Right cardiac atrium (tissue), 5 donors: ENCODE measurements at regions not wholly inside any gene's neighbourhood (a gene's known extent, or its start where the extent isn't known, plus 50 kb on each side); places are given as distances from the start of the nearest gene placed in this dataset.
"Not testable (repeated sequence)": the region's sequence is repeated elsewhere in the genome, so short reads cannot be mapped to it uniquely, and the experiment has no call there.

ENCODE experiments used
- ATAC-seq, 2 donors: fragments of 200-7000 bp; cut with Tn5 transposase; one replicate each; pipeline versions ENCODE4 v1.8.0 to v1.9.1; 2020; ENCODE audit warnings: moderate library complexity in 2 of 2, mild to moderate bottlenecking in 1 of 2
- DNase-seq, 3 donors: peaks; one replicate each; pipeline ENCODE4 v3.0.0-alpha.2; 2020
- H3K27ac ChIP-seq: one replicate; pipeline ENCODE4 v1.5.1; 2013; ENCODE audit warnings: mild to moderate bottlenecking, low read length, control low read depth, moderate library complexity
- H3K27me3 ChIP-seq: one replicate; pipeline ENCODE4 v1.6.1; 2013; ENCODE audit not compliant: control insufficient read depth, insufficient read depth
- H3K4me1 ChIP-seq: one replicate; pipeline ENCODE4 v1.6.1; 2013; ENCODE audit warnings: low read length; ENCODE audit not compliant: control insufficient read depth, insufficient read depth
- H3K4me3 ChIP-seq: one replicate; pipeline ENCODE4 v1.5.1; 2013; ENCODE audit warnings: low read length, control low read depth
- H3K9me3 ChIP-seq: one replicate; pipeline ENCODE4 v1.6.1; 2013; ENCODE audit warnings: low read length; ENCODE audit not compliant: control insufficient read depth
- WGBS: extraction: QIAGEN DNeasy Blood & Tissue Kit; methylation state at CpG from one replicate; pipeline ENCODE4 v1.1.7; 2013; 5-methylcytosine and 5-hydroxymethylcytosine counted together
- intact Hi-C, 4 donors: fragments of 100-400 bp; cut with DNase I; formaldehyde crosslinking; loops; one replicate each; pipeline versions ENCODE4 v1.11.0 to v1.14.0; 2022 to 2023
- donor health status: healthy with polysubstance abuse.
- donor health status: DM: no; HTN: yes; CAD: no.
- donor health status: DM: no; HTN: no; CAD: no.
- donor health status: DM: no; HTN: yes; CAD: no; lungs with severe emphysema.
- donor health status: DM: yes; HTN: yes; CAD: no.

DNA sequence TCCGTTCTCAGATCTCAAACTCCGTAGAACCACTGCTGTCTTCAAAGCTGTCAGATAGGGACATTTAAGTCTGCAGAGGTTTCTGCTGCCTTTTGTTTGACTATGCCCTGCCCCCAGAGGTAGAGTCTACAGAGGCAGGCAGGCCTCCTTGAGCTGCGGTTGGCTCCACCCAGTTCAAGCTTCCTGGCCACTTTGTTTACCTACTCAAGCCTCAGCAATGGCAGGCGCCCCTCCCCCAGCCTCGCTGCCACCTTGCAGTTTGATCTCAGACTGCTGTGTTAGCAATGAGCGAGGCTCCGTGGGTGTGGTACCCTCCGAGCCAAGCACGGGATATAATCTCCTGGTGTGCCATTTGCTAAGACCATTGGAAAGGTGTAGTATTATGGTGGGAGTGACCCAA, 634.9 kb upstream of the SGO1 start:
- ATAC-seq, H3K4me1 ChIP-seq, H3K4me3 ChIP-seq, H3K9me3 ChIP-seq, H3K27me3 ChIP-seq, intact Hi-C loops, H3K27ac ChIP-seq: not testable (repeated sequence)
- WGBS: 94% methylated on average over 9 of the region's 9 CpGs
- peak in 1 of 3 donors; percentile 19 for DNase-seq

DNA sequence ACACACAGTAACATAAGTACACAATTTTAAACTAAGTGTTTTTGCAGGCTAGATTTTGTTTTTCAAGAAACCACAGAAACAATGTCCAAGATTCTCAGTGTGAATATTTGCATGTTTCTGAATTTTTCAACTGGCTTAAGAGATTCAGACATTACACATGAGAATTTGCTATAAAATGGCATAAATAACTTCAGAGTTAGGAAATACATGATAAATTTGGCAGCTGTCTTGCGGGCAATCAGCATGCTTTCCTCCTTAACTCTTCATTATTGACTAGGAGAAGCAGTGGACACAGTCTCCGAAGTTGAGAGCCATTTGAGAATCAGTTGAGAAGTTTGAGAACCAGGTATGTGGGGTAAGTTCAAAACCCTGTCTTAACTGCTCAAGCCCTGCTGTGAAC, 625.6 kb upstream of the SGO1 start:
- DNase-seq (no peak), ATAC-seq (no peak)
- intact Hi-C loops: no loop called here
- H3K27me3 ChIP-seq: no peaks in the 10 kb centered on the region
- no peaks in the 10 kb centered on the region for H3K9me3 ChIP-seq
- H3K27ac ChIP-seq: no peak overlapping the region
- H3K4me3 ChIP-seq: no peak overlapping the region
- H3K4me1 ChIP-seq: no peaks in the 10 kb centered on the region
- 59% methylated on average over 2 of the region's 2 CpGs for WGBS

DNA sequence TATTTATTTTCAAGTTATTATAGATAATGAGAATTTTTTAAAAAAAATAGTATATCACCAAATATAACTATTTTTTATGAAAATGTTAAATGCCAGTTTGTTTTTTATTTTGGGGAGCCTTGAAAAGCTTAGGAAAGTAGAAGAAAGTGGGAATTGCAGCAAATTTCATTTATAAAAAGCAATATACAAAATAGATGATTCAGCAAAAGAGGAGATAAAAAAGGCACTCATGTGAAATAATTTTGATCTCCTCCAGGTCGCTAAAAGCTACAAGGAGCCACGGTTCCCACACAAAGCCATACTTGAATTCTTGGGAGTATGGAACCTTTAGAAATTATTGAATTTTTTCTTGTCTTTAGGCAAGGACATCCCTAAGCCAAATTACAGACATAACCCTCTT, 625.0 kb upstream of the SGO1 start:
- 83% methylated on average over 2 of the region's 2 CpGs for WGBS
- intact Hi-C loops: no loop called here
- no peak for DNase-seq

DNA sequence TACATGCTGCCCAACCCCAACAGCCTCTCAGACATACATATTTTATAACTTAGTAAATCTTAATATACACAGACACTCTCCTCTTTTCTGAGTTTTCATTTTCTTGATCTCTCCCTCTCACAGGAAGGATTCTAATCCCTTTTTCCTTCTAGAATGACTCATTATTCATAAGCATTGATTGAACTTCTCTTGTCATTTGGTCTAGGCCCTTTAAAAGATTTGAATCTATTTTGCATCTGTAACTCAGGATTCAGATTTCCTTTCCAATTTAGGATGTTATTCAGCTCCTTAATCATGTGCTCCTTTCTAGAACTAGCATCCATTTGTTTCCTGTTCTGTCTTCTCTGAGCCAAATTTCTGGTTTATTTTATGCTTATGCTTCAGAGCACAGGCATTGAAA, 624.5 kb upstream of the SGO1 start:
- H3K4me3 ChIP-seq: no peak overlapping the region
- H3K27ac ChIP-seq: no peak overlapping the region
- ATAC-seq: no peak
- intact Hi-C loops: no loop called here
- no peaks in the 10 kb centered on the region for H3K27me3 ChIP-seq
- H3K9me3 ChIP-seq: no peaks in the 10 kb centered on the region
- DNase-seq: no peak
- no peaks in the 10 kb centered on the region for H3K4me1 ChIP-seq

More for the DNA sequence above, 625.0 kb upstream of the SGO1 start:
- no peak overlapping the region for H3K27ac ChIP-seq
- H3K4me3 ChIP-seq: no peak overlapping the region
- no peaks in the 10 kb centered on the region for H3K9me3 ChIP-seq
- H3K4me1 ChIP-seq: no peaks in the 10 kb centered on the region
- no peak for ATAC-seq
- no peaks in the 10 kb centered on the region for H3K27me3 ChIP-seq

DNA sequence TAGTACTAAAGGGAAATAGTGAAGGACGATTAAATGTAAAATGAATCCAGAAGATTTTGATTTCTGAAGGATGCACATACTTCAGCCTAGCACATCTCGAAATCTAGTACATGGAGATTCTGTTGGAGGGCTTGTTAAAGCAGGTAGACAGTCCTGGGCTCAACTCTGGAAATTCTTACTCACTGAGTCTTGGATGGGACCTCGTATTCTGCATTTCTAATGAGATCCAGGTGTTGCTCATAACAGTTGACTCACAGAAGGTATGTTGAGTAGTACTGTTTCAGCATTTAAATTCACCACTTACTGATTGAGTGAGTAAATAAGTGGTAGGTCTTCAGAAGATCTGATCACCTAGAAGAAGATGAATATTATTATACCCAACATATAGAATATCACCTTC, 623.4 kb upstream of the SGO1 start:
- H3K4me3 ChIP-seq: no peak overlapping the region
- H3K9me3 ChIP-seq: no peaks in the 10 kb centered on the region
- 76% methylated on average over 3 of the region's 3 CpGs for WGBS
- no peak overlapping the region for H3K27ac ChIP-seq
- no peak for DNase-seq
- intact Hi-C loops: no loop called here
- H3K27me3 ChIP-seq: no peaks in the 10 kb centered on the region
- no peaks in the 10 kb centered on the region for H3K4me1 ChIP-seq
- ATAC-seq: no peak

DNA sequence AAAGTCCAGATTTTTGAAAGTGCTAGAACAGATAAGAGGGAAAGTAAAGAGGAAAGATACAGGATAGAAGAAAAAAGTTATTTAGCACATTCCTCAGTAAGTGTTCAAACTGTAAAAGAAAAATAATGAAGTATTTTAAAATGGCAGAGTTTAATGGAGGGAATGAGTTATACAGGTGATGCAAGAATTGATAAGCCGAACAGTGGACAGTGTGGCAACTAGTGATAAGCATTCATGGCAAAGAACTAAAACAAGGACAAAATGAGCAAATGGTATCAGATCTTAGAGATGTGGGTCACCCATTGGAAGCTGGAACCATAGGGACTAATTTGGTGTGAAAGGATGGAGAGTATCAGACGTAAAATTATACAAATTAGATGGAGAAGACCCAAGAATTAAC, 622.9 kb upstream of the SGO1 start:
- DNase-seq (no peak), ATAC-seq (no peak)
- no peak overlapping the region for H3K4me3 ChIP-seq
- no peaks in the 10 kb centered on the region for H3K9me3 ChIP-seq
- no peaks in the 10 kb centered on the region for H3K4me1 ChIP-seq
- 90% methylated on average over 2 of the region's 2 CpGs for WGBS
- intact Hi-C loops: no loop called here
- H3K27me3 ChIP-seq: no peaks in the 10 kb centered on the region
- no peak overlapping the region for H3K27ac ChIP-seq

DNA sequence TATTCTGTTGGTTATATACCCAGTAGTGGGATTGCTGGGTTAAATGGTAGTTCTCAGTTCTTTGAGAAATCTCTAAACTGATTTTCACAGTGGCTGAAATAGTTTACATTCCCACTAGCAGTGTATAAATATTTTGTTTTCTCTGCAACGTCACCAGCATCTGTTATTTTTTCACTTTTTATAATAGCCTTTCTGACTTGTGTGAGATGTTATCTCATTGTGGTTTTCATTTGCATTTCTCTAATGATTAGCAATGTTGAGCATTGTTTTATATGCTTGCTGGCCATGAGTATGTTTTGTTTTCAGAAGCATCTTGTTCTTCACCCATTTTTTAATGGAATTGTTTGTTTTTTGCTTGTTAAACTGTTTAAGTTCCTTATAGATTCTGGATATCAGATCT, 612.7 kb upstream of the SGO1 start:
- Histone ChIP-seq H3K27me3 (no peaks in the 10 kb centered on the region), H3K9me3 (no peaks in the 10 kb centered on the region), H3K4me1 (no peaks in the 10 kb centered on the region), H3K27ac (no peak overlapping the region), H3K4me3 (no peak overlapping the region)
- no peak for DNase-seq
- 66% methylated on average over 1 of the region's 1 CpG for WGBS
- no peak for ATAC-seq
- intact Hi-C loops: no loop called here

DNA sequence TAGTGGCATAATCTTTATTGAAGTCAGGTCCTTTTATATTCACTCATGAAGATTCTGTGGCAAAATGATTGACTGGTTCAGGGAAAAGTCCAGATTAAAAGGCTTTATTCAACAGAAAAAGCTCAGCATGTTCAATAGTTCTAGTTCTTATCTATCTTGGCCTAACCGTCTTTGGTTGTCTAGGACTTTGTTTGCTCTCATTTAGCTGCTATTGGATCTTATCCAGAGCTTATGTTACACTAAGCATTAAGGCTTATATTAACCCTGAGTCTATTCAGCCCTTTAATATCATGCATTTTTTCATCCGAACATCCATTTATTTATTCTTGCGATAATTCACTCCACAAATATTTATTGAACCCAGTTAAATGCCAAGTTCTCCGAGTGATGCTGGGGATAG, 601.0 kb upstream of the SGO1 start:
- intact Hi-C loops: no loop called here
- H3K27ac ChIP-seq: no peak overlapping the region
- no peak overlapping the region for H3K4me3 ChIP-seq
- WGBS: 63% methylated on average over 4 of the region's 4 CpGs
- no peaks in the 10 kb centered on the region for H3K27me3 ChIP-seq
- no peaks in the 10 kb centered on the region for H3K4me1 ChIP-seq
- no peaks in the 10 kb centered on the region for H3K9me3 ChIP-seq
- DNase-seq: no peak
- ATAC-seq: no peak

DNA sequence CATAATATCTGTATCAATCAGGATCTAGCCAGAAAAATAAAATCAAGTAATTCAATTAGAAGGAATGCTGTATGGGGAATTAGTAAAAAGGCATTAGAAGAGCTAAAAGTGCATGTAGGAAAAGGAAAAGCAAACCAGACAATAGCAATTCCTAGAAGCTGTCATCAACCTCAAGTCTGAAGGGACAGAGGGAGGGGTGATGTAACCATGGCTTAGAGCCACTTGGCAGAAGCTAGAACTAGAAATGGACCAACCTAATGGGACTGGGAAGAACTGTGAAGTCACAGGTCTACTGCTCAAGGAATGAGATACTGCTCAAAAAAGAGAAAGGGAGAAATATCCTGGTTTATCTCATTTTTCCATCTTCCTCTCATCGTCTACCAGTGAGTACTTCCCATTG, 590.7 kb upstream of the SGO1 start:
- Histone ChIP-seq H3K27me3 (no peaks in the 10 kb centered on the region), H3K4me1 (no peaks in the 10 kb centered on the region), H3K4me3 (no peak overlapping the region), H3K9me3 (no peaks in the 10 kb centered on the region), H3K27ac (no peak overlapping the region)
- ATAC-seq (no peak), DNase-seq (no peak)
- 40% methylated on average over 1 of the region's 1 CpG for WGBS
- intact Hi-C loops: no loop called here

DNA sequence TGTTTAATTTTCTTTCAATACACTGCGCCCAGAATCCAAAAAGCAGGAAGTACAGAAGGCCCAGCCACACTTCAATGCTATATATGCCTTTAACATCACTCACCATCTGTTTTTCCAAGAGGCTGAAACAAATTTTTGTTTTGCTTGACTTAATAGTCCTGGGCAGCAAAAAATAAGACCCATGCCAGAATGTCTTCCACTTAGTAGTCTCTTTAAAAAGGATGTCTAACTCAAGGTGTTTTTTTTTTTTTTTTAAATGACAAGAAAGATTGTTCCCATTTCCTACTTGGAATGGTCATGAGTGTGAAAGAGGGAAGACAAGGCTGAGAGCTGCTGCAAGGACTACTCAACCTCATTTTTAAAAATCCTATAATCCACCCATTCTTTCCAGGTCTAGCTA, 590.3 kb upstream of the SGO1 start:
- H3K4me1 ChIP-seq: no peaks in the 10 kb centered on the region
- WGBS: 2% methylated on average over 1 of the region's 1 CpG
- ATAC-seq: no peak
- H3K27ac ChIP-seq: no peak overlapping the region
- intact Hi-C loops: no loop called here
- no peak for DNase-seq
- no peaks in the 10 kb centered on the region for H3K9me3 ChIP-seq
- no peaks in the 10 kb centered on the region for H3K27me3 ChIP-seq
- no peak overlapping the region for H3K4me3 ChIP-seq

DNA sequence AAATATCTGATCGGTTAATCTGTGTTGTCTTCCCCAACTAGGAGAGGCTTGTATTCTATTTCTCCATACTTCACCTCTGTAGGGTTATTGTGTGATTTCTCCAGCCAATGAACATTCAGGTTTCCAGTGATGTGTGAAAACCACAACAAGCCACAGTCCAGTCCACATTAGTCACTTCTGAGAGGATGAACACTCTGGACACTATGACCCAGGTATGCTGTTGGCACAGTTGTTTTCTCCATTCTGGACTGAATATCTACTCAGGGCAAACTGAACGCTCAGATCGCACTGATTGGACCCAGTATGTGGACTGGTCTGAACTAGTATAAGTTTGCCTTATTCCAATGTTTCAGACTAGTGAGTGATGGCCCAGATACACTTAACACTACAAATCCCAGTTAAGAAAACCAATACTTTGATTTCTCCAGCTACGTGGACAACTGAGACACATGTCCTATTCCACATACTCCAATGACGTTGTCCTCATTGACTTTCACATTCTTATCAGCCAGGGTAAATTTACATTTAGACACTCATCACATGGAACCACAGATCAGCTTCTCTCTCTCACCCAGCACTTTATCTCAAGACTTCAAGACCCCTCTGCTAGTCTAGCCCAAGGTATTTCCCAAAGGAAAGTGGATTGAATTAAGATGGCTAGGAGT, 587.4 kb upstream of the SGO1 start:
- H3K9me3 ChIP-seq: no peaks in the 10 kb centered on the region
- ATAC-seq (no peak), DNase-seq (no peak)
- H3K4me3 ChIP-seq: no peak overlapping the region
- WGBS: 88% methylated on average over 5 of the region's 5 CpGs
- H3K27me3 ChIP-seq: no peaks in the 10 kb centered on the region
- H3K27ac ChIP-seq: no peak overlapping the region
- intact Hi-C loops: no loop called here
- no peaks in the 10 kb centered on the region for H3K4me1 ChIP-seq

DNA sequence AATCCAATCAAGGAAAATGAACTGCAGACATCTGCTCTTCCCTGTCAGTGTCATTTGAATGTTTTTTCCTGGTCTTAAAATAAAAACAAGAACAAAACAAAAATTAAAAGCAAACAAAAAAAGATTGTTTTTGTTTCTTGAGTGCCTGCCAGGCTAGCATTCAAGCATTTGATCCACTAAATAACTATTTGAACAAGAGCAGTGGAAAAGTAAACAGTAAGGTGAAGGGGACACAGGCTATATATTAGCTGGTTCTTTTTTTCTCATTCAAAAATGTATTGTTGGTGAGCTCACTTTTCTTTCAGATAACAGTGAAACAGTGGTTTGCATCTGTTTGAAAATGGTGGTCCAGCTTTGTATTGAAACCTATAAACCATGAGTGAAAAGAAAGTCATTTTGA, 586.9 kb upstream of the SGO1 start:
- intact Hi-C loops: no loop called here
- H3K4me3 ChIP-seq: no peak overlapping the region

More for the DNA sequence above, 586.9 kb upstream of the SGO1 start:
- ATAC-seq (no peak), DNase-seq (no peak)
- Histone ChIP-seq H3K27ac (no peak overlapping the region), H3K4me1 (no peaks in the 10 kb centered on the region), H3K27me3 (no peaks in the 10 kb centered on the region), H3K9me3 (no peaks in the 10 kb centered on the region)
